Thyroid gland (tissue), 4 donors: ENCODE measurements at regions not wholly inside any gene's neighbourhood (a gene's known extent, or its start where the extent isn't known, plus 50 kb on each side); places are given as distances from the start of the nearest gene placed in this dataset.

Experiments
- POLR2A ChIP-seq, 2 donors: fragments of 450-650 bp; IDR thresholded peaks; one replicate each; pipeline ENCODE4 v1.6.1; 2017; ENCODE audit warnings: antibody characterized with exemption in 2 of 2, mild to moderate bottlenecking in 2 of 2, moderate library complexity in 1 of 2
- TF ChIP-seq, protein P1 (sequence below), 6 experiments: fragments of 200-600 bp in 3 of 6; fragments of 450-650 bp in 3 of 6; sonication (generic) in 3 of 6; IDR thresholded peaks; one replicate each; pipeline ENCODE4 v1.5.1; 2016 to 2019; ENCODE audit warnings: antibody characterized with exemption in 6 of 6, mild to moderate bottlenecking in 2 of 6, inconsistent platforms in 1 of 6, moderate library complexity in 1 of 6

DNA sequence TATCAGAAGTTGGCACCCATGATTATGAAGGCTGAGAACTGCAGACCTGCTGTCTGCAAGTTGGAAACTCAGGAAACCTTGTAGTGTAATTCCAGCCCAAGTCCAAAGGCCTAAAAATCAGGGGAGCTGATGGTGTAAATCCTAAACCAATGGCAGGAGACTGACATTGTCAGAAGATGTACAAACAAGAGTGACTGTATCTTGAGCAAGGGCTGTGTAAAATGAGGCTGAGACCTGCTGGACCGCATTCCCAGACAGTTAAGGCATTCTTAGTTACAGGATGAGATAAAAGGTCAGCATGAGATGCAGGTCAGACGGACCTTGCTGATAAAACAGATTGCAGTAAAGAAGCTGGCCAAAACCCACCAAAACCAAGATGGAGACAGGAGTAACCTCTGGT is 147.7 kb downstream of the COG6 start:
- TF ChIP-seq, protein P1, sequence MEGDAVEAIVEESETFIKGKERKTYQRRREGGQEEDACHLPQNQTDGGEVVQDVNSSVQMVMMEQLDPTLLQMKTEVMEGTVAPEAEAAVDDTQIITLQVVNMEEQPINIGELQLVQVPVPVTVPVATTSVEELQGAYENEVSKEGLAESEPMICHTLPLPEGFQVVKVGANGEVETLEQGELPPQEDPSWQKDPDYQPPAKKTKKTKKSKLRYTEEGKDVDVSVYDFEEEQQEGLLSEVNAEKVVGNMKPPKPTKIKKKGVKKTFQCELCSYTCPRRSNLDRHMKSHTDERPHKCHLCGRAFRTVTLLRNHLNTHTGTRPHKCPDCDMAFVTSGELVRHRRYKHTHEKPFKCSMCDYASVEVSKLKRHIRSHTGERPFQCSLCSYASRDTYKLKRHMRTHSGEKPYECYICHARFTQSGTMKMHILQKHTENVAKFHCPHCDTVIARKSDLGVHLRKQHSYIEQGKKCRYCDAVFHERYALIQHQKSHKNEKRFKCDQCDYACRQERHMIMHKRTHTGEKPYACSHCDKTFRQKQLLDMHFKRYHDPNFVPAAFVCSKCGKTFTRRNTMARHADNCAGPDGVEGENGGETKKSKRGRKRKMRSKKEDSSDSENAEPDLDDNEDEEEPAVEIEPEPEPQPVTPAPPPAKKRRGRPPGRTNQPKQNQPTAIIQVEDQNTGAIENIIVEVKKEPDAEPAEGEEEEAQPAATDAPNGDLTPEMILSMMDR (IDR thresholded peaks at IDR 0.05) = no peak
- TF ChIP-seq POLR2A (IDR thresholded peaks at IDR 0.05) = no peak
